Prostate gland (tissue), 2 donors: ENCODE measurements at regions not wholly inside any gene's neighbourhood (a gene's known extent, or its start where the extent isn't known, plus 50 kb on each side); places are given as distances from the start of the nearest gene placed in this dataset.

ENCODE experiments used
- CTCF ChIP-seq, 4 experiments: fragments of 200-600 bp in 2 of 4; fragments of 450-650 bp in 2 of 4; sonication (generic) in 2 of 4; IDR thresholded peaks; 1 replicate in 3 of 4; 2 replicates in 1 of 4; pipeline ENCODE4 v1.5.1; 2016 to 2019; ENCODE audit warnings: antibody characterized with exemption in 4 of 4, mild to moderate bottlenecking in 2 of 4, moderate library complexity in 2 of 4
- POLR2A ChIP-seq: fragments of 450-650 bp; IDR thresholded peaks from one replicate; pipeline ENCODE4 v1.6.1; 2016; ENCODE audit warnings: antibody characterized with exemption, mild to moderate bottlenecking

- no peak for TF ChIP-seq CTCF (IDR thresholded peaks at IDR 0.05)
- TF ChIP-seq POLR2A: no peak
These were observed 115.5 kb upstream of the ZDHHC15 start for GRCh38 chrX:75638332-75638731.
